ENCODE measurements at regions not wholly inside any gene's neighbourhood (a gene's known extent, or its start where the extent isn't known, plus 50 kb on each side); places are given as distances from the start of the nearest gene placed in this dataset.

DNA sequence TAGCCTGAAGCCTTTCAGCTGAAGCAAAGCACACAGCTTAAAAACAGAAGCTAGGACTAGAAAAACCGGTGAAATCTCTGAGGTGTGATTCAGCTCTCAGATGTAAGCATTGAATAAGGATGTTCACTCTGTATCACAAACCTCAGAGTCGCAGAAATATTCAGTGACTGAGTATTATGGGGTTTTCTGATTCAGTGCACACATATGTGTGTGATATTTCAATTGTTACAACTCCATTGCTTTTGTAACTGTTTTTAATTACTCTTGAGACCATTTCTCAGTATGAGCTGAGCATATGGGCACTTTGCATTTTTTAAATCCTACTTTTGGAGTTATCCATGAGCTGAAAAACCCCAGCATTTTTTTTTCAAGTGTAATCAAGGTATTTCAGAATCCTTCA lies 868.8 kb downstream of the NTRK3 start:
- Mint-ChIP-seq H3K9me3 (peaks cover 0 to 9% (median 5%) of the 10 kb centered on the region in 5 donors), H3K36me3 (no peaks in the 10 kb centered on the region), H3K4me1 (no peaks in the 10 kb centered on the region), H3K27ac (no peak overlapping the region), H3K4me3 (no peak overlapping the region), H3K27me3 (peaks cover 0 to 2% of the 10 kb centered on the region in 2 donors)
- H3K4me3 ChIP-seq (ENCODE audit: low read length): no peak overlapping the region
- ChIA-PET POLR2A (no interaction called here), CTCF (no interaction called here)
- no peaks in the 10 kb centered on the region for H3K36me3 ChIP-seq (ENCODE audit: insufficient read depth, low read length)
- no peaks in the 10 kb centered on the region for H3K27me3 ChIP-seq (ENCODE audit: insufficient read depth, low read length, poor library complexity, severe bottlenecking)
- no peak overlapping the region for H3K27ac ChIP-seq (ENCODE audit: low read depth, low read length)
- H3K9me3 ChIP-seq (ENCODE audit: low read length): no peaks in the 10 kb centered on the region
- H3K4me1 ChIP-seq (ENCODE audit: insufficient read depth, low read length): no peaks in the 10 kb centered on the region
- DNase-seq: no peak

DNA sequence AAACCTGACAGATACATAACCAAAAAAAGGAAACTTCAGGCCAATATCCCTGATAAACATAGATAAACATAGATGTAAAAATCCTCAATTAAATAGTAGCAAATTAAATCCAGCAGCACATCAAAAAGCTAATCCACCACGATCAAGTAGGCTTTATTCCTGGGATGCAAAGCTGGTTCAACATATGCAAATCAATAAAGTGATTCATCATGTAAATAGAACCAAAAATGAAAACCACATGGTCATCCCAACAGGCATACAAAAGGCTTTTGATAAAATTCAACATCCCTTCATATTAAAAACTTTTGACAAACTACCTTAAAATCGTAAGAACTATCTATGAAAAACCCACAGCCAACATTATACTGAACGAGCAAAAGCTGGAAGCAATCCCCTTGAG lies 882.2 kb downstream of the NTRK3 start:
- no peaks in the 10 kb centered on the region for H3K4me1 ChIP-seq (ENCODE audit: insufficient read depth, low read length)
- POLR2A ChIA-PET: no interaction called here
- H3K9me3 Mint-ChIP-seq: peaks cover 2 to 19% (median 11%) of the 10 kb centered on the region in 5 donors
- no peak overlapping the region for H3K4me3 Mint-ChIP-seq
- no peak for DNase-seq
- no peaks in the 10 kb centered on the region for H3K36me3 ChIP-seq (ENCODE audit: insufficient read depth, low read length)
- no peak overlapping the region for H3K4me3 ChIP-seq (ENCODE audit: low read length)
- no peaks in the 10 kb centered on the region for H3K4me1 Mint-ChIP-seq
- H3K27me3 ChIP-seq (ENCODE audit: insufficient read depth, low read length, poor library complexity, severe bottlenecking): no peaks in the 10 kb centered on the region
- no peaks in the 10 kb centered on the region for H3K36me3 Mint-ChIP-seq
- peaks cover 0 to 4% of the 10 kb centered on the region in 2 donors for H3K27me3 Mint-ChIP-seq
- H3K9me3 ChIP-seq (ENCODE audit: low read length): no peaks in the 10 kb centered on the region
- CTCF ChIA-PET: no interaction called here
- H3K27ac ChIP-seq (ENCODE audit: low read depth, low read length): no peak overlapping the region
- no peak overlapping the region for H3K27ac Mint-ChIP-seq

DNA sequence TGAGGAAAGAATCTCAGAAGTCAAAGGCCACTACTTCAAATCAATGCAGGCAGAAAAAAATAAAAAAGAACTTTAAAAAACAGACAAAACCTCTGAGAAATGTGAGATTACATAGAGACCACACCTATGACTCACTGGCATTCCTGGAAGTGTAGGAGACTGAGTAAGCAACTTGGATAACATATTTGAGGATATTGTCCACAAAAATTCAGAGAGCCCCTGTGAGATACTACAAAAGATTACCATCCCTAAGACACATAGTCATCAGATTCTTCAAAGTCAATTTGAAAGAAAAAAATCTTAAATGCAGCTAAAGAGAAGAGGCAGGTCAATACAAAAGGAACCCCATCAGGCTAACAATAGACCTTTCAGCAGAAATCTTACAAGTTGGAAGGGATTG lies 887.3 kb downstream of the NTRK3 start:
- no peak overlapping the region for H3K4me3 ChIP-seq (ENCODE audit: low read length)
- Mint-ChIP-seq H3K4me3 (no peak overlapping the region), H3K4me1 (no peaks in the 10 kb centered on the region), H3K9me3 (peaks cover 2 to 20% (median 6%) of the 10 kb centered on the region in 5 donors), H3K36me3 (no peaks in the 10 kb centered on the region), H3K27ac (no peak overlapping the region), H3K27me3 (peaks cover 3 to 4% of the 10 kb centered on the region in 2 donors)
- H3K36me3 ChIP-seq (ENCODE audit: insufficient read depth, low read length): no peaks in the 10 kb centered on the region
- H3K27ac ChIP-seq (ENCODE audit: low read depth, low read length): no peak overlapping the region
- no peaks in the 10 kb centered on the region for H3K27me3 ChIP-seq (ENCODE audit: insufficient read depth, low read length, poor library complexity, severe bottlenecking)
- H3K4me1 ChIP-seq (ENCODE audit: insufficient read depth, low read length): no peaks in the 10 kb centered on the region
- no peaks in the 10 kb centered on the region for H3K9me3 ChIP-seq (ENCODE audit: low read length)
- POLR2A ChIA-PET: no interaction called here
- DNase-seq: no peak
- CTCF ChIA-PET: no interaction called here

- Histone ChIP-seq H3K27me3 (ENCODE audit: insufficient read depth, low read length, poor library complexity, severe bottlenecking) (no peaks in the 10 kb centered on the region), H3K27ac (ENCODE audit: low read depth, low read length) (no peak overlapping the region), H3K9me3 (ENCODE audit: low read length) (no peaks in the 10 kb centered on the region), H3K4me3 (ENCODE audit: low read length) (no peak overlapping the region), H3K36me3 (ENCODE audit: insufficient read depth, low read length) (no peaks in the 10 kb centered on the region), H3K4me1 (ENCODE audit: insufficient read depth, low read length) (no peaks in the 10 kb centered on the region)
- Mint-ChIP-seq H3K4me3 (no peak overlapping the region), H3K4me1 (no peaks in the 10 kb centered on the region), H3K9me3 (peaks cover 2 to 15% (median 3%) of the 10 kb centered on the region in 5 donors), H3K27ac (no peak overlapping the region), H3K36me3 (no peaks in the 10 kb centered on the region), H3K27me3 (peaks cover 0 to 3% of the 10 kb centered on the region in 2 donors)
- CTCF ChIA-PET: no interaction called here
- POLR2A ChIA-PET: no interaction called here
- no peak for DNase-seq
These were observed 888.0 kb downstream of the NTRK3 start for GRCh38 chr15:87368511-87368910.

GRCh38 chr15:87365186-87365585 lies 891.4 kb downstream of the NTRK3 start:
- H3K27me3 Mint-ChIP-seq: peaks cover 0 to 3% of the 10 kb centered on the region in 2 donors
- no peak for DNase-seq
- H3K4me1 ChIP-seq (ENCODE audit: insufficient read depth, low read length): no peaks in the 10 kb centered on the region
- H3K4me1 Mint-ChIP-seq: no peaks in the 10 kb centered on the region
- no peak overlapping the region for H3K4me3 Mint-ChIP-seq
- no peak overlapping the region for H3K4me3 ChIP-seq (ENCODE audit: low read length)
- H3K9me3 ChIP-seq (ENCODE audit: low read length): no peaks in the 10 kb centered on the region
- H3K27ac Mint-ChIP-seq: no peak overlapping the region
- H3K36me3 Mint-ChIP-seq: no peaks in the 10 kb centered on the region
- CTCF ChIA-PET: no interaction called here
- peaks cover 0 to 9% (median under 1%) of the 10 kb centered on the region in 5 donors for H3K9me3 Mint-ChIP-seq
- no peak overlapping the region for H3K27ac ChIP-seq (ENCODE audit: low read depth, low read length)
- no peaks in the 10 kb centered on the region for H3K36me3 ChIP-seq (ENCODE audit: insufficient read depth, low read length)
- no peaks in the 10 kb centered on the region for H3K27me3 ChIP-seq (ENCODE audit: insufficient read depth, low read length, poor library complexity, severe bottlenecking)
- POLR2A ChIA-PET: no interaction called here

DNA sequence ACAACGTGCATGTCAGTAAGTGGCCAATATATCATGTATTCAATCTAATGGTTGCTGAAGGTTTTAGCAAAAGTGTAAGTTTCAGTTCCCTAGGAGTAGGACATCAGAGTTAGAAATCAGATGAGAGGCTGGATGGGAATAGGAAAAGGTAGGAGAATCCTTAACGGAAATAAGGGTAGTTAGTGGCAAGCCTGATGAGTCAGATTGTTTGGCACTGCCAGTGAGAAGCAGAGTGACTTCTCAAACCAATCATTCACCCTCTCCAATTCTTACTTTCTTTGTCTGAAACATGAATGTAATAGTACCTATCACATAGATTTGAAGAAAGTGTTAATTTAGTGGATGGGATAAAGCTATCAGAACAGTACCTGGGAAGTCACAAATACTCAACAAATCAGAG lies 894.0 kb downstream of the NTRK3 start:
- Mint-ChIP-seq H3K4me1 (no peaks in the 10 kb centered on the region), H3K27me3 (peaks cover 0 to 3% of the 10 kb centered on the region in 2 donors), H3K27ac (no peak overlapping the region), H3K4me3 (no peak overlapping the region), H3K9me3 (peaks cover 0 to 3% (median 0%) of the 10 kb centered on the region in 5 donors), H3K36me3 (no peaks in the 10 kb centered on the region)
- CTCF ChIA-PET: no interaction called here
- no peaks in the 10 kb centered on the region for H3K27me3 ChIP-seq (ENCODE audit: insufficient read depth, low read length, poor library complexity, severe bottlenecking)
- DNase-seq: no peak
- no peaks in the 10 kb centered on the region for H3K36me3 ChIP-seq (ENCODE audit: insufficient read depth, low read length)
- H3K4me3 ChIP-seq (ENCODE audit: low read length): no peak overlapping the region
- no peaks in the 10 kb centered on the region for H3K9me3 ChIP-seq (ENCODE audit: low read length)
- H3K4me1 ChIP-seq (ENCODE audit: insufficient read depth, low read length): no peaks in the 10 kb centered on the region
- POLR2A ChIA-PET: no interaction called here
- H3K27ac ChIP-seq (ENCODE audit: low read depth, low read length): no peak overlapping the region

DNA sequence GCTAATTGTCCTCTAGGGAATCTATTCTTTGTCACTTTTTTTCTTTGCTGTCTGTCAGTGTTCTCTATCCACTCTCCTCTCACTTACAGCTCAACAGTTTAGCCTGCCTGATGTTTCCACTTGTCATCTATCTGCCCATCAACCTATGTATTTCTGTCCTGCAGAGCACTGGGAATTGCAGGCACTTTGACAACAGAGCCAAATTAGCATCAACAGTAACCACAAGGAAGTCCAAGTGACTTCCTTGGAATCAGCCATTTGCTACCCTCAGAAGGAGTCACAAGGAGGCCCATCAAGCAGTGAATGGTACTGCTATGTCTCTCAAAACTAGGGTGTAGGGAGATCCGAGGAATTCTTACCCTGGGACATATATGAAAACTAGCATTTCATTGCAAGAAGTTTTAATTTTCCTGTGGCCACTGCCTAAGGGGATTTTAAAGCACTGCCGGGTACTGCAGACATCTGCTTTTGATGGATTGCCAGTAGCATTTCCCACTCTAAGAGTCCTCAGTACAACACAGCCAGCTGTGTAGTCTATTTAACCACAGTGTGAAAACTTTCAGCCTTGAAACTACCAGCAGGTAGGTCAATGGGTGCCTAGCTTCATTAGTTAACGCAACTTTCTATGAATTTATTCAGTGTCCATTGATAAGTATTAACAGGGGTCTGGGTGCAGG lies 898.8 kb downstream of the NTRK3 start:
- H3K27ac Mint-ChIP-seq: no peak overlapping the region
- H3K4me3 ChIP-seq (ENCODE audit: low read length): no peak overlapping the region

GRCh38 chr15:87355946-87356345 lies 900.6 kb downstream of the NTRK3 start:
- Mint-ChIP-seq H3K36me3 (no peaks in the 10 kb centered on the region), H3K9me3 (no peaks in the 10 kb centered on the region), H3K4me1 (no peaks in the 10 kb centered on the region), H3K27me3 (no peaks in the 10 kb centered on the region), H3K27ac (no peak overlapping the region), H3K4me3 (no peak overlapping the region)
- no peak for DNase-seq
- ChIA-PET CTCF (no interaction called here), POLR2A (no interaction called here)
- H3K9me3 ChIP-seq (ENCODE audit: low read length): no peaks in the 10 kb centered on the region
- no peaks in the 10 kb centered on the region for H3K36me3 ChIP-seq (ENCODE audit: insufficient read depth, low read length)
- H3K27ac ChIP-seq (ENCODE audit: low read depth, low read length): no peak overlapping the region
- no peaks in the 10 kb centered on the region for H3K4me1 ChIP-seq (ENCODE audit: insufficient read depth, low read length)
- no peaks in the 10 kb centered on the region for H3K27me3 ChIP-seq (ENCODE audit: insufficient read depth, low read length, poor library complexity, severe bottlenecking)
- H3K4me3 ChIP-seq (ENCODE audit: low read length): no peak overlapping the region

More for the DNA sequence above, 898.8 kb downstream of the NTRK3 start:
- ChIA-PET POLR2A (no interaction called here), CTCF (no interaction called here)
- Mint-ChIP-seq H3K36me3 (no peaks in the 10 kb centered on the region), H3K4me1 (no peaks in the 10 kb centered on the region), H3K9me3 (no peaks in the 10 kb centered on the region), H3K27me3 (no peaks in the 10 kb centered on the region), H3K4me3 (no peak overlapping the region)
- Histone ChIP-seq H3K9me3 (ENCODE audit: low read length) (no peaks in the 10 kb centered on the region), H3K27me3 (ENCODE audit: insufficient read depth, low read length, poor library complexity, severe bottlenecking) (no peaks in the 10 kb centered on the region), H3K4me1 (ENCODE audit: insufficient read depth, low read length) (no peaks in the 10 kb centered on the region), H3K36me3 (ENCODE audit: insufficient read depth, low read length) (no peaks in the 10 kb centered on the region), H3K27ac (ENCODE audit: low read depth, low read length) (no peak overlapping the region)
- no peak for DNase-seq
